ENCODE measurements at regions not wholly inside any gene's neighbourhood (a gene's known extent, or its start where the extent isn't known, plus 50 kb on each side); places are given as distances from the start of the nearest gene placed in this dataset.

- CTCF ChIA-PET: no interaction called here
- POLR2A ChIA-PET (ENCODE audit: unreplicated experiment): no interaction called here
- TF ChIP-seq CTCF (conservative IDR thresholded peaks at IDR 0.05): no peak
- Histone ChIP-seq H3K79me2 (ENCODE audit: low read depth) (no peaks in the 10 kb centered on the region), H3K4me1 (replicated peaks; ENCODE audit: insufficient read depth) (no peaks in the 10 kb centered on the region), H3K36me3 (ENCODE audit: low read depth) (no peaks in the 10 kb centered on the region), H3K4me2 (no peak overlapping the region), H4K20me1 (ENCODE audit: insufficient read depth) (no peaks in the 10 kb centered on the region), H3K27me3 (ENCODE audit: insufficient read depth, low read depth) (no peaks in the 10 kb centered on the region), H3K9me3 (ENCODE audit: insufficient read depth, low read depth) (no peaks in the 10 kb centered on the region), H3K27ac (no peak overlapping the region), H2AFZ (no peak overlapping the region), H3F3A (ENCODE audit: insufficient read depth, low read depth) (no peaks in the 10 kb centered on the region), H3K4me3 (no peak overlapping the region), H3K9me2 (ENCODE audit: insufficient read depth) (no peaks in the 10 kb centered on the region)
- no peak for DNase-seq
- intact Hi-C loops (cut with micrococcal nuclease; ENCODE audit: unreplicated experiment): no loop called here
- no TSS peak for BruUV-seq (replicated peaks)
Observed at GRCh38 chr12:33671676-33672075, 232.1 kb upstream of the SYT10 start.

GRCh38 chr12:33672836-33673577, 233.4 kb upstream of the SYT10 start:
- intact Hi-C loops (cut with micrococcal nuclease; ENCODE audit: unreplicated experiment): no loop called here
- CTCF ChIA-PET: no interaction called here
- no peak overlapping the region for H3K4me3 ChIP-seq
- POLR2A ChIA-PET (ENCODE audit: unreplicated experiment): no interaction called here
- H3K27ac ChIP-seq: no peak overlapping the region
- no peaks in the 10 kb centered on the region for H4K20me1 ChIP-seq (ENCODE audit: insufficient read depth)
- no peaks in the 10 kb centered on the region for H3K27me3 ChIP-seq (ENCODE audit: insufficient read depth, low read depth)
- H2AFZ ChIP-seq: no peak overlapping the region
- no peak overlapping the region for H3K4me2 ChIP-seq
- no TSS peak for BruUV-seq (replicated peaks)
- H3K4me1 ChIP-seq (replicated peaks; ENCODE audit: insufficient read depth): no peaks in the 10 kb centered on the region
- no peaks in the 10 kb centered on the region for H3K9me2 ChIP-seq (ENCODE audit: insufficient read depth)
- no peaks in the 10 kb centered on the region for H3K36me3 ChIP-seq (ENCODE audit: low read depth)
- H3K79me2 ChIP-seq (ENCODE audit: low read depth): no peaks in the 10 kb centered on the region
- no peak for DNase-seq
- no peaks in the 10 kb centered on the region for H3F3A ChIP-seq (ENCODE audit: insufficient read depth, low read depth)
- H3K9me3 ChIP-seq (ENCODE audit: insufficient read depth, low read depth): no peaks in the 10 kb centered on the region
- TF ChIP-seq CTCF (conservative IDR thresholded peaks at IDR 0.05) (no peak), EZH2 (IDR thresholded peaks at IDR 0.05; ENCODE audit: low read depth) (no peak)

GRCh38 chr12:33676866-33677265, 237.2 kb upstream of the SYT10 start:
- Histone ChIP-seq H3K4me2 (no peak overlapping the region), H3F3A (ENCODE audit: insufficient read depth, low read depth) (no peaks in the 10 kb centered on the region), H3K9me2 (ENCODE audit: insufficient read depth) (no peaks in the 10 kb centered on the region; the same call in 1 of the 2 replicates), H3K36me3 (ENCODE audit: low read depth) (no peaks in the 10 kb centered on the region), H4K20me1 (ENCODE audit: insufficient read depth) (no peaks in the 10 kb centered on the region), H2AFZ (no peak overlapping the region), H3K27me3 (ENCODE audit: insufficient read depth, low read depth) (no peaks in the 10 kb centered on the region), H3K4me3 (no peak overlapping the region), H3K9me3 (ENCODE audit: insufficient read depth, low read depth) (no peaks in the 10 kb centered on the region), H3K79me2 (ENCODE audit: low read depth) (no peaks in the 10 kb centered on the region), H3K27ac (no peak overlapping the region), H3K4me1 (replicated peaks; ENCODE audit: insufficient read depth) (no peaks in the 10 kb centered on the region)
- intact Hi-C loops (cut with micrococcal nuclease; ENCODE audit: unreplicated experiment): no loop called here
- no peak for TF ChIP-seq EZH2 (IDR thresholded peaks at IDR 0.05; ENCODE audit: low read depth)
- TF ChIP-seq CTCF (conservative IDR thresholded peaks at IDR 0.05): no peak
- CTCF ChIA-PET: no interaction called here
- POLR2A ChIA-PET (ENCODE audit: unreplicated experiment): no interaction called here
- no TSS peak for BruUV-seq (replicated peaks)
- no peak for DNase-seq

Measured in PC-9 (cell line).